OCI-LY7 (cell line): ENCODE measurements at regions not wholly inside any gene's neighbourhood (a gene's known extent, or its start where the extent isn't known, plus 50 kb on each side); places are given as distances from the start of the nearest gene placed in this dataset.

Experiments used
- CTCF ChIP-seq: fragments of 200-600 bp; sonication (generic); conservative IDR thresholded peaks from 2 replicates; pipeline ENCODE4 v1.5.1; 2014; ENCODE audit warnings: mild to moderate bottlenecking, antibody characterized with exemption, low read length, moderate library complexity, mixed read lengths
- EZH2phosphoT487 ChIP-seq: fragments of 200-600 bp; sonication (generic); IDR thresholded peaks from 2 replicates; pipeline ENCODE4 v1.6.1; 2018; ENCODE audit warnings: low read depth, borderline replicate concordance, mild to moderate bottlenecking, mixed run types, antibody characterized with exemption, low read length, moderate library complexity, mixed read lengths

GRCh38 chr17:73740370-73740769 is 96.1 kb upstream of the SDK2 start:
- no peak for TF ChIP-seq CTCF
- TF ChIP-seq EZH2phosphoT487: no peak
